GM18868 (cell line): ENCODE measurements at regions not wholly inside any gene's neighbourhood (a gene's known extent, or its start where the extent isn't known, plus 50 kb on each side); places are given as distances from the start of the nearest gene placed in this dataset.

Experiments used
- ATAC-seq: cut with Tn5 transposase; IDR thresholded peaks from one replicate; pipeline ENCODE4 v1.9.1; 2021; ENCODE audit warnings: mild to moderate bottlenecking, moderate library complexity; ENCODE audit not compliant: unreplicated experiment

DNA sequence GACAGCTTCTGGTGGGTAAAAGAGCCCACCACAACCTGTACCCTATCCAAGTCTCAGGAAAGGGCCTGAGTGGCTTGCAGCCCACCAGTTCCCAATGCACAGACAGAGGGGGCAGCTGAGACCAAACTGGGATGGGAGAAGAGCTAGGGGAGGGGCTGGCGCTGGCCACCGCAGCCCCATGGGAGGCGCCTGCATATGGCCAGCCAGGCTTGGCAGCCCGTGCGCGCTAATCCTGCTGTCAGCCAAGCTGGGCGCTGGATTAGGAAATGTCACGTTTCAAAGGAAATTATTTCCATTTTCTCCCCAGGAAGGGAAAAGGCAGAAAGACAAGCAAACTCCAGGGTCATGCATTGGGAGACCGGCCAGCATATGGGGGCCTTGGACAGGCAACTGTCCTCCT is 236.8 kb downstream of the BUD13 start:
- no peak for ATAC-seq

DNA sequence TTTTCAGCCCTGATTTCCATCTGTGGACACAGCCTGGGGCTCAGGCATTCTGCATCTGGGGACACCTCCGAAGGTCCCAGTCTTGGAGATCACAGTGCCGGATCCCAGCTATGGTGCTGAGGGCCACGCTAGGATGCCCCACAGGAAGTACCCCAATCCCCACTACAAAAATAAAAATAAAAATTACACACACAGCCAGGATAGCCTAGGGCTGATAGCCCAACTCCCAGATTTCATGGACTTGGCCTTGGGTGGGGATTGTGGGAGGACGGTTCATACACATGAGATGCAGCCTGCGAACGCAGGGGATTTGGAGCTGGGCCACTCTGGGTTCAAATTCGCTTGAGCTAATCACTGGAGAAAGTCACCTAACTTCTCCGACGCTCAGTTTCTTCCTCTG is 237.7 kb downstream of the BUD13 start:
- ATAC-seq: no peak

DNA sequence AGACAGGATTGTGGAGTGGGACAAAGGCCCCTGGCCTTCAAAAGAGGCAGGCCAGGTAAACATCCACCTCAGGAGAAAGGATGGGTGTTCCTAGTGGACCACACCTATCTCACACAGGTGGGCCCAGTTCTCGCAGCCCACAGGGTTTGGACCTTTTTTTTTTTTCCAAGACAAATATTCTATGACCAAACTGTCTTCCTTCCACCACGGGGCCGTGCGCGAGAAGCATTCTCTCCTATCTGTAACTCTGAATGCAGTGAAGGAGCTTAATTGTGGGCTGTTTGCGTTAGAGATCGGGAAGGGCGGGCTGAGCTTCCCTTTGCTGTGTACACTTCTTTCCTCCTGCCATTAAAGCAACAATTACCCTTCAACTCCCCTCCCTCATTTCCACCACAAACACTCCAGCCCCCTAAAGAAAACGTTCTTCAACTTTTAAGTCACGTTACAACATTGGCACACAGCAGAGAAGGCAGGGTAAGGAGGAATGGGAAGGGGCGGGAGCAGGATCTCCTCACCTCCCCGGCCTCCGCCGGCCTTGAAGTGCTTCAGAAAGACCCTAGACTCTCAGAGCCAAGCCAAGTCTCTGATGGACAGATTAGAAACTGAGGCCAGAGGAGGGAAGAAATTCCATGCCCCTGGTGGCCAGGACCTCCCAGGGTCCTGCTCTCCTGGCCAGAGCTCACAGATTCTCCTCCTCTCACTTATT is 238.4 kb downstream of the BUD13 start:
- ATAC-seq: no peak

DNA sequence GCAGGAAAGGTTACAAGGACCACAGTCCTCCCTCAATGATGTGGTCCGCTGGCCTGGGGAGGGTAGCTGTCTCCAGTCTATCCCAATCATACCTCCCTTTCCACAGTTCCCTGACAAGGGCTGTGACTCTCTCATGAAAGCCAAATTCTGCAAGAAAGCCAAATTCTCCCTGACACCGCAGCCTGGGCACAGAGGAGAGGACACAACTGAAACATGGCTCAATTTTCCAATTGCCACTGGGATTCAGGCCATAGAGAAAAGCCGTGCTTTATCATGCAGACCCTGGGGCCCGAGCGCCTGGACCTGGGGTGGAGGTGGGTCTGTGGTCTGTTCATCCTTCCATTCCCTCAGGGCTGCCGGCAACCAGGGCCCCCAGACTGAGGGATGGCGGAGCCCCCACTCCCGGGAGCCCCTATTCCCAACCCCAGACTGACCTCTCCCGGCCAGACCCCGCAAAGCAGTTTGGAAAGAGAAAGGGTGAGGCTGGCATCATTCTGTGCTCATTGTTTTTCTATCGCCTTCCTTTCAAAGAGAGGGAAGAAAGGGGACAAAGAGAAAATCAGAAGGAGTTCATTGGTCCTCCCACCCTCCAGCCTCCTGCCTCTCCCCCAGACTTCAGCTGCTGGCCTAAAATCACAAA is 239.5 kb downstream of the BUD13 start:
- no peak for ATAC-seq

DNA sequence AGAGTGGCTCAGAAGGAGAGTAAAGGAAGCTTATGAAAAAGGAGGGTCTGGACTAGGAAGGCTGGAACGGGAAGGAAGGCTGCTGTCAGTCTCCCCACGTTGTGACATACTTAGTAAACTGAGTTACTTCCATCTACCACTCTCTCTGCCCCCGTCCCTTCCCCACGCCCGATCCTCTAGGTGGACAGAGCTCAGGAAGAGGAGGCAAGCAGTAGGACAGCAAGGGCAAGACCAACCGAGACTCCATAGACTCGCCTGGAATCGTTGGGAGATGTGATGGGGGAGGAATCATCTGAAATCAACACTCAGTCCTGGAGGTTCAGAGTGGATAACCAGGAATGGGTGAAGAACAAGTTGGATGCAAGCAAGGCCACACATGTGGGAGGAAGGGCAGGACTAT is 240.7 kb downstream of the BUD13 start:
- no peak for ATAC-seq

DNA sequence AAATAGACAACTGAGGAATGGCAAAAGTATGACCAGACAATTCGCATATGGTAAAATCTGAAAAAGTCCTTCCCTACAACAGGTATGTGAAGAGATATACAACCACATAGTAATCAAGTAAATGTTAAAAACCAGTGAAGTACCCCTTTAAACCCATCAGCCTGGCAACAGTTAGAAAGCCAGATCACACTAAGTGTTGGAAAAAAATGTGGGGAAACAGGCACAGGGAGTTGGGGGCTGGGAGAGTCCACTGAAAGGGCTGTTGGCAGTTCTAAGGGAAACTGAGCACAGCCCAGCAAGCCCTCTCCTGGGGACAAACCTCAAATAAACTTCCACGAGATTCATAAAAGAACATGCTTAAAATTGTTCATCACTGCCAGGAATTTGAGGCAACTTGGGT is 242.1 kb downstream of the BUD13 start:
- ATAC-seq: no peak

DNA sequence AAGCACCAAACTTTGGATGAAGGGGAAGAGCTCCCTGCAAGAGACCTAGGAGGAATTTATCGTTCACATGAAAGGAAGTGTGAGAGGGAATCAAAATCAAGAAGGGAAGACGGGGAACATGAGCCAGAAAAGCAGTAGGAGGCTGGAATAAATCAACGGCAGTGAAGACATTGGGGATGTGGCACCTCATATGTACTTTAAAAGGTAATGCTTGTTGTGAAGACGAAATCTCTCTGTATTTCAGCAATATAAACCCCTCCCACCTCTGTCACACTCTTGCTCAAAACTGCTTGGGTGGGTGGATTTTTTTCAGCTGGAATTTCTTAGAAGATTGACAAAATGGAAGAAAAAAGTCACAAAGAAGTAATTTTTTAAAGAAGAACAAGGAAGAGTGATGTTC is 243.5 kb downstream of the BUD13 start:
- no peak for ATAC-seq

DNA sequence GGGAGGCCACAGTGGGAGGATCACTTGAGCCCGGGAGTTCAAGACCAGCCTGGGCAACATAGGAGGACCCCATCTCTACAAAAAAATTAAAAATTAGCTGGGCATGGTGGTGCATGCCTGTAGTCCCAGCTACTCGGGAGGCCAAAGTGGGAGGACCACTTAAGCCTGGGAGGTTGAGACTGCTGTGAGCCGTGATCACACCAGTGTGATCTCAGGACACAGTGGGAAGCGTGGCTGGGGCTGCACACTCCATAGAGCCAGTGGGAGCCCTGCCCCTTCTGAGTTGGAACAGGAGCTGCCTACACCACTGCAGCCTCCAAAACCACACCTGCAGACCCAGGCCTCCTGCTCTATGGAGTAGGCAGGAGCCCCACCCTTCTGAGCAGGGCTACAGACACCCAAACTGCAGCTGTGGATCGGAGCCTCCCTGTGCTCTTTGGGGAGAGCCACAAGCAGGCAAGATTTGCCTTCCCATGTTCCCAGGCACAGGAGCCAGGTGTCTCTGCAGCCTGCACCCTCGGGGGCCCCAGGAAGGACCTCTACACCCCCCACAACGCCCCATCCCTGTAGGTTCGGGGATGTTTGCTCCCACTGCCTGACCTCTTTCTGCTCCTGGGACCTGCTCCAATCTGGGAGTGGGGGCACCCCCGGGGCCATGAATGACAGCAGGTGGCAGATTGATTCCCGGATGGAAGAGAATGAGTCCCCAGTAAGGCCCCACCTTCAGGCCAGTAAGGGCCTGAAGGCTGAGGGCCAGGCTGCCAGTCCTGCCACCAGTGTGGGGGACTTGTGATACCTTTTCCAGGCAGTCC is 245.4 kb downstream of the BUD13 start:
- no peak for ATAC-seq

DNA sequence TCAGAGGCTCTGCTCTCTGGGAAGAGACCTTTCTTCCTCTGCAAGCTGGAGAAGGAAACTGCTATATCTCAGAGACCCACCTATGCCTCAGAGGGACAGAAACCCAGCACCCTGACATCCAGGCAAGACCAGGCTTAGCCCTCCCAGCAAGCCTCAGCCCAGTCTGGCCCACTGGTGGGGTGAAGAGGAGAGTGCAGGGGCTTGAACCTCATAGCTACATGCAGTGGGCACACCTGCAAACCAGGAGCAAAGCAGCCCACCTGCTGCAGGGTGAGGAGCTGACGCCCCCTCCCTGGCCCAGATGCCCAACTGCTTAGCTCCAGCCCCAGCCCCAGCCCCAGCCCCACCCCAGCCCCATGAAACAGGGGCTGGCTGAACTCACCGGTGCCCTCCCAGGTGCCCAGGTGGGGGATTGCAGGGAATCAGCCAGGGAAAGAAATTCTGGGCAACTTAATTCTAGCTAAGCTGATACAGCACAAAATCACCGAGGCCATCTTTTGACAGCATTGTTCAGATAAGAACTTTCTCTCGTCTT is 246.8 kb downstream of the BUD13 start:
- no peak for ATAC-seq

DNA sequence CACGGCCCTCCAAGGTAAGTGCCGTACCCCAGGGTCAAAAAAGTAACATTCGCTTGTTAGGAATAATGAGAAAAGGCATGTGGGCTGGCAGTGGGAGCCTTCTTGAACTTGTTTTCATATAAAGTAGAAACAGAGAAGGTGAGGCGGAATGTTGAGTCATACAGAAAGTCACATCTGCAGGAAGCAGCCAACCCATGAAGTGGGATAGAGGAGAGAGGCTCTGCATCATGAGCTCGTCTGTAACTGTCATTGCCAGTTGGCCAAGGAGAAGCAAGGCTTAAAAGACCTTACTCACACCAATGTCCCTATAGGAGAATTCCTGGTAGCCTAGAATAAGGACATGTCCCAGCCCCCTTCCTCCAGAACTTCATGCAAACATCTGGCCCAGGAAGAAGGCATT is 253.3 kb downstream of the BUD13 start:
- no peak for ATAC-seq

DNA sequence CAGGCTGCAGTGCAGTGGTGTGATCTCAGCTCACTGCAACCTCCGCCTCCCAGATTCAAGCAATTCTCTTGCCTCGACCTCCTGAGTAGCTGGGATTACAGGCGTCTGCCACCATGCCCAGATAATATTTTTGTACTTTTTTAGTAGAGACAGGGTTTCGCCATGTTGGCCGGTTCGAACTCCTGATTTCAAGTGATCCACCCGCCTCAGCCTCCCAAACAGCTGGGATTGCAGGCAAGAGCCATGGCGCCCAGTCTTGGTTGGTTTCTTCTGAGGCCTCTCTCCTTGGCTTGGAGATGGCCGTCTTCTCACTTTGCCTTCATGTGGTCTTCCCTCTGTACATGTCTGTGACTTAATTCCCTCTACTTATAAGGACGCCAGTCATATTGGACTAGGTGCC is 254.6 kb downstream of the BUD13 start:
- no peak for ATAC-seq

DNA sequence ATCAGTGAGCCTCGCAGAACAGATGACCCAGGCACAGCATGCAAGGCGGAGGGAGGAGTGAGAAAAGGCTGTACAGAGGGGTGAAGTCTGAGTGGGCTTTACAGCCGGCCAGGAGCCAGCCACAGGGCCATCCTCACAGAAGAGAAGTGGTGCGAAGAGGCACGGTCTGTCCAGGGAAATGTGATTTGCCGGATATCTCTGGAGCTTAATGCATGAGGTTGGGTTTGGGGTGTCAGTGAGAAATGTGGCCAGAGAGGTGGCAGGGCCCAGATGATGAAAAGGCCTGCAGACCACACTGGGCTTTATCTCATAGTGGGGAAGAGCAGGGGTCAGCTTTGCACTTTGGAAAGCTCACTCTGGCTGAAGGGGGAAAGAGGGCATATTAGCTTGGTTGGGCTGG is 255.2 kb downstream of the BUD13 start:
- no peak for ATAC-seq

DNA sequence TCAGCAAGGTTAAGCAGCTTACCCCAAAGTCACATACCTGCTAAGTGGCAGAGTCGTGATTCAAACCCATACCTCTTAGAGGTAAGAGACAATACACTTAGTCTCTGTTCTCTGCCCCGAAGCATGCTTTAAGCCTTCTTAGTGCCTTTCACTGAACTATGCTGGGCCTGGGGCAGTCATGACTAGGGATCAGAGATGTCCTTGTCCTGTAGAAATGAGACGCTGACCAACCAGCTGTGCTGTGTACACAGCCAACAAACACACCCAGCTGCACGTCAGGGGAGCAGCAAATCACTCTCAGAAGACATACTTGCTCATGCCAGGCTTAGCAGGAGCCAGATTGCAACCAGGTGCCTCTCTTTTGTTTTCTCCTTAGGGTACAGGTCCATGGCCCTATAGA is 255.7 kb downstream of the BUD13 start:
- no peak for ATAC-seq

DNA sequence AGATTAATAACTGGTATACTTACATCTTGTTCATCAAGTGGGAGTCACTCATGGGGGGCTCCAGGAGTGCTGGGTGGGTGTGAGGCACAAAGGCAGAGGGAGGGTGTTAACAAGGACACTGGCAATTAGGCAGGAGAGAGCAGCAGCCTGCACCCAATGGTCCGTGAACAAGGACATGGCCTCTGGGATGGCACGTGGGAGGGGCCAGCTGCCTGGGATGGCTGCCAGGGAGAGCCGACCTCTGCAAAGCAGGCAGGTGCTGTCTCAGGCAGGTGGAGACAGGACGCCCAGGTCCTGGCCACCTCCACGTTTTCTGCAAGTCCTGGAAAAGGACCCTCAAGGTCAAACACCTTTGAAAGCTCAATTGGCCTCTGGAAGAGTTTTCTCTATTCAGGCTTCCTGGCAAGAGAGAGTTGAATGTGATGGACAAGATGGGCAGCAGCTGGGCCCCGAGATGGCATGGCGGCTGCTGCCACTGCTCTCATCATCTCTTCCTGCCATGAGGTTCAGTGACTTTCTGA is 257.1 kb downstream of the BUD13 start:
- ATAC-seq: no peak

DNA sequence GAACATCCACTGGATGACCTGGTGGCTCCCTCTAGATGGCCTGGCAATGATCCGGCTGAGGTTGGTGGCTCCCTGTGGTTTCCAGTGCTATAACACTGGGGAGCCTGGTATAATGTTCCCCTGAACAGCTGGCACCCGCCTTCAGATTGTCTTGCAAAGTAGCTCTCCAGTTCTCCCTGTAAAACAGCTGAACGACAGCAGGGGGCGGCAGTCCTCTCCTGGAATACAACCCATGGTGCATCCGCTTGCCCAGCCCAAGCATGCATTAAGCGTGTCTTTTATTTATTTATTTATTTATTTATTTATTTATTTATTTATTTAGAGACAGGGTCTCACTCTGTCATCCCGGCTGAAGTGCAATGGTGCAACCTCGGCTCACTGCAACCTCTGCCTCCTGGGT is 258.9 kb downstream of the BUD13 start:
- no peak for ATAC-seq

DNA sequence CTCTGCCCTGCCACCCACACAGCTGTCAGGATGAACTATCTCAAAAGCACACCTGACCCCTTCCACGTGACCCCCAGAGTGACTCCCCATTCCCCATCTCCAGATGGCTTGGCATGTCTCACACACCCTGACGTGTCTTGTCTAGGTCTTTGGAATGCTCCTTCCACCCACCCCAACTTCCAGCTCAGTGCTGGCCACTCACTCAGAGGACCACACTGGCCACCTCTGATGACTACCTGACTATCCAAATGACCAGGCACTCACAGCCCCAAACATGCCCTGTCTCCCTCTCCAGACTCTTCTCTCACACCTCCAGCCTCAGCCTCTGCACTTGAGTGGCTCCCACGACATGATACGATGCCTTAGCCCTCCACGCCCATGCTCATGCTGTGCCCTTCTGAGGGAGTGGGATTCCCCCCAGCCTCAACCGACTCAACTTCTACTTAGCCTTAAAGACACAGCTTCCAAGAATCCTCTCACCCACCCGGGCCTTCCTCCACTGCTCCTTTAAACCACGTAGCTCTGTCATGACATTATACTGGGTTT is 259.4 kb downstream of the BUD13 start:
- ATAC-seq: no peak

DNA sequence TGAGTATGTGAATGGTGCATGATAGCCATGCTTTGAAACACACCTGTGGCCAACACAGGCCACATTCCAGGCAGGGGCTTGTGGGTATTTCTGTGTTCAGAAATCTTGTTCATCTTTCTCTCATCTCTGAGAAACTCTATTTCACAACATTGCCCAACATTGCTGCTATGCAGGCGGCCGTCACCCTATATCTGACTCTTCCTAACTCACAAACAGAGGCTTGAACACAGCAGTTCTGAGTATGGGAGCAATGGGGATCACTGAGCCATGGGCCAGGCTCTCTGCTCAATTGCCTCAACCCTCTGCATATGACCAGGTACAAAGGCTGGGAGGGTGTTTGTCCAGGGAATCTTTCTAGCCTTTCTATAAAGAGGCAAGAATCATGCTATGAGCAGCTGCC is 259.9 kb downstream of the BUD13 start:
- no peak for ATAC-seq

DNA sequence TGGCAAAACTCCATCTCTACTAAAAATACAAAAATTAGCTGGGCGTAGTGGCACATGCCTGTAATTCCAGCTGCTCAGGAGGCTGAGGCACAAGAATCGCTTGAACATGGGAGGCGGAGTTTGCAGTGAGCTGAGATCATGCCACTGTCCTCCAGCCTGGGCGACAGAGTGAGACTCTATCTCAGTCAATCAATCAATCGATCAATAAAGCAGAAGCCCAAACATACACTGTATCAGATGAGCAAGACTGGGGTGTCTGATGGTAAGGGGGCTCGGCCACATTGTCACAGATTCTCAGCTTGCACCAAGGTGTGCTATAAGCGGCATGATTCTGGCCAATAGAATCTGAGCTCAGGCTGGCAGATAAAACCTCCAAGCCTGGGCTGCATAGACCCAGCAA is 261.1 kb downstream of the BUD13 start:
- ATAC-seq: no peak

DNA sequence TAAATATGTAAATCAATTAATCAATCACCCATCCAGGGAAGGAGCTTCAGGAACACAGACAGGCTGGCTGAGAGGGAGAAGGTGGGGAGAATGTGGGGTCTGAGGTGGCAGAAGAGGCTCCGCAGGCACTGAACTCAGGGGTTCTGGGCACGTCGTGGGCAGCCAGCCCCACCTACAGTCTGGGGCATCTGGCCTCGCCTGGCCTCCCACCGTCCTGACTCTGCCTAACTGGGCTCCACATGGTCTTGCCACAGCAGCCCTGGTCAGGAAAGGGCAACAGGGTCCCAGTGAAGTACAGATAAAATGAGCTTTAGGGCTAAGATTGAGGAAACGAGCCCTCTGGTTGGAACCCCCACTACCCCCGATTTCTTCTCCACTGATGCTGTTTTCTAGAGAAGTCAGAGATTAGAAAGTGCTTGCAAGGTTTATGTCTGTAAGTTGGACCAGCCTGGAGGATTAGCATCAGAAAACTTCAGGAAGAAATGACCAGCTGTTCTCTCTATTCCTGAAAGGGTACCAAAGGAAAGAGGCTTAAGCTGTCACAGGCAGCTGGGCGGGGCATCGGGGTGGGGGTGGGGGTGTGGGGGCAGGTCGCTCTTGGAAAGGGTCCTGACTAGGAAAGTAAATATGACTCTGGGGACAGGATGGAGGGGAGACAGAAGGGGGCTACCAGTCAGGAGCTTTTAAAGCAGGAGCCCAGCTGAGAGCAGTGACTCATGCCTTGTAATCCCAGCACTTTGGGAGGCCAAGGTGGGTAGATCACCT is 261.7 kb downstream of the BUD13 start:
- ATAC-seq: no peak

DNA sequence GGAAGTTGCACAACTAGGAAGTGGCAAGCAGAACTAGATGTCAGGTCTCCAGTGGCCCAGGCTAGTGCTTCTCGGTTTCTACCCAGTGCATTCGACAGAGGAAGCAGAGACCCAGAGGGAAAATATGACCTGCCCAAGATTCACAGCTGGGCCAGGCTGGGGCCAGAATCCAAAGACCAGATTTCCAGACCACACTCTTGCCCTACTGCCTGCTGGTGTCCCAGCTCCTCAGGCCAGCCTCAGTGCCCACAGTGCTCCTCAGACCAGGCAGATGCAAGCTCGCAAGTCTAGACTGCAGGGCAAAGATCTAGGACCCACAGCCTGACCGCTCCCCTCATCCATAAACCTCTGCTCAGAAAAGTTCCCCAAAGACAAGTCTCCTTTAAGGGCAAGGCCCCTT is 262.6 kb downstream of the BUD13 start:
- no peak for ATAC-seq

DNA sequence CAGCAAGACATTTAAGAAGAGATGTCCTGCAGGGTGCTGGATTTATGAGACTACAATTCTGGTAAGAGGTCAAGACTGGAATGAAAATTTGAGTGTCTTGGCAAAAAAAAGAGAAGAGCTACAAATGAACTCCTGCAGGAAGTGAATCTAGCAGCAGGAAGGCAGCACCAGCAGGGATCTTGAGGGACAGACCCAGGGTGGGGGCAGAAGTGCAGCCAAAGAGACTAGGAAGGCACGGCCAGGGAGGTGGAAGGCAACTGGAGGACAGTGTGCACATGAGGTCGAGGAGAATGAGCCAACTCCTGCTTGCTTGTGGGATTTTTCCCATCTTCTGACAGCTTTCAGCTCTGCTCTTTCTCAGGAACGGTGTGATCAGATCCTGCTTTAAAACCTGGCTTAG is 263.2 kb downstream of the BUD13 start:
- no peak for ATAC-seq
